ENCODE measurements at regions not wholly inside any gene's neighbourhood (a gene's known extent, or its start where the extent isn't known, plus 50 kb on each side); places are given as distances from the start of the nearest gene placed in this dataset.

DNA sequence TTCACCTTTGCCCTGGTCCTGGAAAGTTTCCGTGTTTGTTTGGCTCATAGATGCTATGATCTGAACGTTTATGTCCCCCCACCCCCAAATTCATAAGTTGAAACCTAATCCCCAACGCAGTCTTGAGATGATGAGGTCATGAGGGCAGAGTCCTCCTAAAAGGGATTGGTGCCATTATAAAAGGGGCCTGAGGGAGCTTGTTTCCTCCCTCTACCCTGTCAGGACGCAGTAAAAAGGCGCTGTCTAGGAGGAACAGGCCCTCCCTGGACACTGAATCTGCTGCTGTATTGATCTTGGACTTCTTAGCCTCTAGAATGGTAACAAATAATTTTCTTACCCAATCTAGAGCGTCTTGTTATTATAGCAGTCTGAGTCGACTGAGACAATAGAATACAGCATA lies 2190.6 kb upstream of the TENM3 start:
- no peak overlapping the region for H2AK5ac ChIP-seq (ENCODE audit: low read depth, low read length)
- H3K4me2 ChIP-seq (ENCODE audit: insufficient read depth, low read length, poor library complexity, severe bottlenecking): no peak overlapping the region
- no peak overlapping the region for H3K4me3 ChIP-seq (ENCODE audit: low read length in 2 of 2)
- H3K36me3 ChIP-seq (replicated peaks in 1 of 2; ENCODE audit: control insufficient read depth in 2 of 2, insufficient read depth in 2 of 2, low read length in 2 of 2): no peaks in the 10 kb centered on the region
- H3K4me1 ChIP-seq (ENCODE audit: control insufficient read depth in 2 of 2, insufficient read depth in 1 of 2, low read depth in 1 of 2, low read length in 2 of 2): peaks cover 0 to 3% of the 10 kb centered on the region in 2 donors
- no peak overlapping the region for H2BK5ac ChIP-seq (ENCODE audit: low read length)
- DNase-seq (ENCODE audit: low spot score): no peak
- H2BK120ac ChIP-seq (ENCODE audit: low read depth, low read length): no peak overlapping the region
- no peak overlapping the region for H3K23ac ChIP-seq (ENCODE audit: low read depth, low read length, poor library complexity)
- H3K9me3 ChIP-seq (replicated peaks in 1 of 2; ENCODE audit: control insufficient read depth in 2 of 2, insufficient read depth in 1 of 2, low read depth in 1 of 2, low read length in 2 of 2): no peaks in the 10 kb centered on the region
- no peak overlapping the region for H3K4ac ChIP-seq (ENCODE audit: low read length)
- WGBS, 2 donors (ENCODE audit: extremely low coverage in 2 of 2, insufficient read length in 2 of 2, insufficient replicate concordance in 1 of 2): no CpG with 5 or more reads among the region's 7 CpGs
- H2BK12ac ChIP-seq (ENCODE audit: low read length): no peak overlapping the region
- H3K9ac ChIP-seq (ENCODE audit: low read depth, low read length, poor library complexity): no peak overlapping the region
- no peak overlapping the region for H3K27ac ChIP-seq (replicated peaks; ENCODE audit: low read length)
- H3K27me3 ChIP-seq (ENCODE audit: control insufficient read depth in 3 of 3, insufficient read depth in 3 of 3, low read depth in 1 of 3, low read length in 3 of 3): peaks cover 0 to 33% (median 0%) of the 10 kb centered on the region in 3 experiments
- H3K14ac ChIP-seq (ENCODE audit: low read length): no peak overlapping the region
- H4K91ac ChIP-seq (ENCODE audit: low read depth, low read length, poor library complexity): no peak overlapping the region
- H2BK15ac ChIP-seq (ENCODE audit: low read length): no peak overlapping the region
- H3K79me1 ChIP-seq (ENCODE audit: low read depth, low read length): no peaks in the 10 kb centered on the region
- H3K18ac ChIP-seq (ENCODE audit: low read length): no peak overlapping the region
- H2AFZ ChIP-seq (ENCODE audit: low read length): no peak overlapping the region
- H4K8ac ChIP-seq (ENCODE audit: low read depth, low read length): no peak overlapping the region

DNA sequence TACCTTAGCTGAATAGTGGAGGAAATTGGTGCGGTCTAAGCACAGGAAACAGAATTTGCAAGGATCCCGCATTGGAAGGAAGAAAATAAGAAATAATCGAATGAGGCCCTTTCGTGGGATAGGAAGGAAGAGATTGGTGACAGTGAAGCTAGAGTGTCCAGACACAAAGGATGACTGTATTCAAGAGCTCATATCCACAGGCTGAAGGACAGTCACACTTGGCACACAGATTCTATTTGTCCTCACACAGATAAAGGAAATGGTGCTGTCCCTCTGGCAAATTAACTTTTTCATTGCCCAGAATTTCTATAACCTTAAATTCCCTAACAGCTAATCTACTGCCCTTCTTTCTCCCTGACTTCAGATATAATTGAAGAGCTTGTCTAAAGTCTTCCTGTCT lies 2188.9 kb upstream of the TENM3 start:
- H3K4me3 ChIP-seq (ENCODE audit: low read length in 2 of 2): no peak overlapping the region
- H3K27me3 ChIP-seq (ENCODE audit: control insufficient read depth in 3 of 3, insufficient read depth in 3 of 3, low read depth in 1 of 3, low read length in 3 of 3): peaks cover 0 to 43% (median 0%) of the 10 kb centered on the region in 3 experiments

DNA sequence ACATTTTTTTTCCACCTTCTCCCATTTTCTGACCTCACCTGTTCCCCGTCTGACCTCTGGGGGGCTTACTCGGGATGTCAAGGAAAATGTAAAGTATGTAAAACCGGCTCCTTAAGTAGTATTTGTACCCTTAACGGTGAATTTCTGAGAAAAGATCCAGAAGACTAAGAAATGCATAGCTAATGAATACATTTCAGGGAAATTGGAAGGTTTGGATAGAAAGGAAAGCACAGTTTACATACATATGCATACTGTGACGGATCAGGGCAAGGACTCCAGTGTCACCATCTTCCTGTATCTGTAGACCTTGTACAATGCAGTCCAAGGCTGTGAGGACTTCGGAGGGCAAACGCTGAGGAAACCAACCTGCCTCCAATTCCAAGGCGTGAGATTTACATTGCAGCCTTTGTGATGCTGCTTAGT lies 2185.9 kb upstream of the TENM3 start:
- Histone ChIP-seq H2BK12ac (ENCODE audit: low read length) (no peak overlapping the region), H2AK5ac (ENCODE audit: low read depth, low read length) (no peak overlapping the region), H2AFZ (ENCODE audit: low read length) (no peak overlapping the region), H3K27ac (replicated peaks; ENCODE audit: low read length) (no peak overlapping the region), H3K9me3 (replicated peaks in 1 of 2; ENCODE audit: control insufficient read depth in 2 of 2, insufficient read depth in 1 of 2, low read depth in 1 of 2, low read length in 2 of 2) (no peaks in the 10 kb centered on the region), H3K4ac (ENCODE audit: low read length) (no peak overlapping the region), H3K9ac (ENCODE audit: low read depth, low read length, poor library complexity) (no peak overlapping the region), H3K23ac (ENCODE audit: low read depth, low read length, poor library complexity) (no peak overlapping the region), H2BK5ac (ENCODE audit: low read length) (no peak overlapping the region), H4K91ac (ENCODE audit: low read depth, low read length, poor library complexity) (no peak overlapping the region), H3K18ac (ENCODE audit: low read length) (no peak overlapping the region), H2BK120ac (ENCODE audit: low read depth, low read length) (no peak overlapping the region), H3K27me3 (ENCODE audit: control insufficient read depth in 3 of 3, insufficient read depth in 3 of 3, low read depth in 1 of 3, low read length in 3 of 3) (peaks cover 0 to 70% (median 4%) of the 10 kb centered on the region in 3 experiments), H3K4me2 (ENCODE audit: insufficient read depth, low read length, poor library complexity, severe bottlenecking) (peak overlapping the region; percentile 85), H2BK15ac (ENCODE audit: low read length) (no peak overlapping the region), H3K36me3 (replicated peaks in 1 of 2; ENCODE audit: control insufficient read depth in 2 of 2, insufficient read depth in 2 of 2, low read length in 2 of 2) (no peaks in the 10 kb centered on the region), H3K4me1 (ENCODE audit: control insufficient read depth in 2 of 2, insufficient read depth in 1 of 2, low read depth in 1 of 2, low read length in 2 of 2) (peaks cover 1 to 6% of the 10 kb centered on the region in 2 donors), H4K8ac (ENCODE audit: low read depth, low read length) (no peak overlapping the region), H3K4me3 (ENCODE audit: low read length in 2 of 2) (peak overlapping the region in 1 of 2 donors; percentile 49), H3K14ac (ENCODE audit: low read length) (no peak overlapping the region), H3K79me1 (ENCODE audit: low read depth, low read length) (no peaks in the 10 kb centered on the region)
- no CpG with 5 or more reads among the region's 8 CpGs for WGBS, 2 donors (ENCODE audit: extremely low coverage in 2 of 2, insufficient read length in 2 of 2, insufficient replicate concordance in 1 of 2)
- DNase-seq (ENCODE audit: low spot score): peak; percentile 18

More for the DNA sequence above, 2188.9 kb upstream of the TENM3 start:
- no peak overlapping the region for H3K14ac ChIP-seq (ENCODE audit: low read length)
- peaks cover 0 to 6% of the 10 kb centered on the region in 2 donors for H3K4me1 ChIP-seq (ENCODE audit: control insufficient read depth in 2 of 2, insufficient read depth in 1 of 2, low read depth in 1 of 2, low read length in 2 of 2)
- H2AFZ ChIP-seq (ENCODE audit: low read length): no peak overlapping the region
- H3K9ac ChIP-seq (ENCODE audit: low read depth, low read length, poor library complexity): no peak overlapping the region
- H3K27ac ChIP-seq (replicated peaks; ENCODE audit: low read length): no peak overlapping the region
- H3K4ac ChIP-seq (ENCODE audit: low read length): no peak overlapping the region
- no peak overlapping the region for H2BK120ac ChIP-seq (ENCODE audit: low read depth, low read length)
- H2AK5ac ChIP-seq (ENCODE audit: low read depth, low read length): no peak overlapping the region
- no peak overlapping the region for H4K91ac ChIP-seq (ENCODE audit: low read depth, low read length, poor library complexity)
- H3K18ac ChIP-seq (ENCODE audit: low read length): no peak overlapping the region
- H3K36me3 ChIP-seq (replicated peaks in 1 of 2; ENCODE audit: control insufficient read depth in 2 of 2, insufficient read depth in 2 of 2, low read length in 2 of 2): no peaks in the 10 kb centered on the region
- H2BK15ac ChIP-seq (ENCODE audit: low read length): no peak overlapping the region
- no peak overlapping the region for H3K23ac ChIP-seq (ENCODE audit: low read depth, low read length, poor library complexity)
- no peak overlapping the region for H2BK5ac ChIP-seq (ENCODE audit: low read length)
- H3K4me2 ChIP-seq (ENCODE audit: insufficient read depth, low read length, poor library complexity, severe bottlenecking): no peak overlapping the region
- no peaks in the 10 kb centered on the region for H3K79me1 ChIP-seq (ENCODE audit: low read depth, low read length)
- H2BK12ac ChIP-seq (ENCODE audit: low read length): no peak overlapping the region
- no CpG with 5 or more reads among the region's 4 CpGs for WGBS, 2 donors (ENCODE audit: extremely low coverage in 2 of 2, insufficient read length in 2 of 2, insufficient replicate concordance in 1 of 2)
- H4K8ac ChIP-seq (ENCODE audit: low read depth, low read length): no peak overlapping the region
- no peaks in the 10 kb centered on the region for H3K9me3 ChIP-seq (replicated peaks in 1 of 2; ENCODE audit: control insufficient read depth in 2 of 2, insufficient read depth in 1 of 2, low read depth in 1 of 2, low read length in 2 of 2)
- DNase-seq (ENCODE audit: low spot score): no peak

DNA sequence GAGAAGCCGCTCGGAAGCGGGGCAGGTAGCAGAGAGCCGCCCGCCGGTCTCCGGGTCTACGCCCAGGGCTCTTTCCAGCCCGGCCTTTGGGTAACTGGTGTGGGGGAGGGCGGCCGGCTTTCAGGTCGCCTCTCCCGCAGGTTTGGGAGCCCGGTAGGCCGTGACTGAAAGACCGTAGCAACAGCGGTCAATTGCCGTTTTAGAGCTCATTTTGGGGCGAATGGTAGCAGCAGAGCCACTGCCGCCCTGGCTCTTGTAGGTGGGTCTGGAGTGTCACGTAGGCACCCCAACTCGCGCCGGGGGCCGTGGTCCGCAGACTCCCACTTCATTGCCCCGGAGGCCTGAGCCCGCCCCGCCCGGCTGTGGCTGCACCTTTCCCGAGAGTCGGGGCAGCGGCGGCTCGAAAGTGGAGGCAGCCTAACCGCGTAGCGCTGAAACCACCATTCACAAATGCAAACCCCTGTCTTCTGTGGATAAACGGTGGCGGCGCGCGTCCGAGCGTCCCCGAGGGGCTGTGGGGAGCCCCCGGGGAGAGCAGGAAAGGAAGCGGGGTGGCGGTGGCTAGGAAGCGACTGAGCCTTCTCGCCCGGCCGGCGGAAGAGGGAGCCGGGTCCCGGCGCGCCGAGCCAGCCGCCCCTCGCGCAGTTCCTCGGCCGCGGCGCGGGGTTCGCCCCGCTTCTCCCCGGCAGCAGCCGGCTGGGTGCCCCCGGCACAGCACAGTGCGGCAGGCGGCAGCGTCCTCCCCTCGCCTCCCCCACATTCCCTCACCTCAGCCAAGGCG lies 2185.1 kb upstream of the TENM3 start:
- H2AK5ac ChIP-seq (ENCODE audit: low read depth, low read length): no peak overlapping the region
- peak overlapping the region; percentile 98 for H2AFZ ChIP-seq (ENCODE audit: low read length)
- H3K23ac ChIP-seq (ENCODE audit: low read depth, low read length, poor library complexity): no peak overlapping the region
- no peak overlapping the region for H2BK120ac ChIP-seq (ENCODE audit: low read depth, low read length)
- H3K4me3 ChIP-seq (ENCODE audit: low read length in 2 of 2): peak overlapping the region; percentile 58 to 95
- no peak overlapping the region for H4K91ac ChIP-seq (ENCODE audit: low read depth, low read length, poor library complexity)
- no peaks in the 10 kb centered on the region for H3K36me3 ChIP-seq (replicated peaks in 1 of 2; ENCODE audit: control insufficient read depth in 2 of 2, insufficient read depth in 2 of 2, low read length in 2 of 2)
- H2BK5ac ChIP-seq (ENCODE audit: low read length): peak overlapping the region; percentile 66
- no peaks in the 10 kb centered on the region for H3K79me1 ChIP-seq (ENCODE audit: low read depth, low read length)
- peak overlapping the region; percentile 85 for H3K4me2 ChIP-seq (ENCODE audit: insufficient read depth, low read length, poor library complexity, severe bottlenecking)
- H3K4ac ChIP-seq (ENCODE audit: low read length): peak overlapping the region; percentile 37
- peaks cover 1 to 6% of the 10 kb centered on the region in 2 donors for H3K4me1 ChIP-seq (ENCODE audit: control insufficient read depth in 2 of 2, insufficient read depth in 1 of 2, low read depth in 1 of 2, low read length in 2 of 2)
- H3K14ac ChIP-seq (ENCODE audit: low read length): peak overlapping the region; percentile 90
- H4K8ac ChIP-seq (ENCODE audit: low read depth, low read length): no peak overlapping the region
- peak overlapping the region; percentile 71 for H2BK15ac ChIP-seq (ENCODE audit: low read length)
- H3K27me3 ChIP-seq (ENCODE audit: control insufficient read depth in 3 of 3, insufficient read depth in 3 of 3, low read depth in 1 of 3, low read length in 3 of 3): peaks cover 0 to 72% (median 4%) of the 10 kb centered on the region in 3 experiments
- H3K18ac ChIP-seq (ENCODE audit: low read length): peak overlapping the region; percentile 94
- H3K27ac ChIP-seq (replicated peaks; ENCODE audit: low read length): no peak overlapping the region
- no CpG with 5 or more reads among the region's 77 CpGs for WGBS, 2 donors (ENCODE audit: extremely low coverage in 2 of 2, insufficient read length in 2 of 2, insufficient replicate concordance in 1 of 2)
- peak overlapping the region; percentile 95 for H3K9ac ChIP-seq (ENCODE audit: low read depth, low read length, poor library complexity)
- peak; percentile 32 for DNase-seq (ENCODE audit: low spot score)
- H2BK12ac ChIP-seq (ENCODE audit: low read length): peak overlapping the region; percentile 58
- no peaks in the 10 kb centered on the region for H3K9me3 ChIP-seq (replicated peaks in 1 of 2; ENCODE audit: control insufficient read depth in 2 of 2, insufficient read depth in 1 of 2, low read depth in 1 of 2, low read length in 2 of 2)

Measured in neuronal stem cell (in vitro differentiated cells).